Lung (tissue), 11 donors: ENCODE measurements at regions not wholly inside any gene's neighbourhood (a gene's known extent, or its start where the extent isn't known, plus 50 kb on each side); places are given as distances from the start of the nearest gene placed in this dataset.

Source experiments
- ATAC-seq: fragments of 200-7000 bp; cut with Tn5 transposase; one replicate; pipeline ENCODE4 v1.9.1; 2020; ENCODE audit warnings: moderate number of reproducible peaks; ENCODE audit not compliant: insufficient read depth, low FRiP score
- DNase-seq, 3 donors: peaks; one replicate each; pipeline ENCODE4 v3.0.0-alpha.2; 2013 to 2017
- H3K27ac ChIP-seq, 2 donors: one replicate each; pipeline ENCODE4 v1.5.1; 2013; ENCODE audit warnings: mild to moderate bottlenecking in 2 of 2, moderate library complexity in 2 of 2, control low read depth in 1 of 2, inconsistent platforms in 1 of 2, low read depth in 1 of 2, low read length in 1 of 2
- H3K27me3 ChIP-seq, 3 donors: one replicate each; pipeline ENCODE4 v1.5.1; 2013; ENCODE audit warnings: low read length in 2 of 3; ENCODE audit not compliant: control insufficient read depth in 3 of 3, insufficient read depth in 3 of 3
- H3K36me3 ChIP-seq, 4 donors: one replicate each; pipeline ENCODE4 v1.5.1; 2013; ENCODE audit warnings: low read length in 4 of 4, mild to moderate bottlenecking in 1 of 4, moderate library complexity in 1 of 4; ENCODE audit not compliant: control insufficient read depth in 4 of 4, insufficient read depth in 4 of 4
- H3K4me1 ChIP-seq, 5 donors: one replicate each; pipeline ENCODE4 v1.5.1; 2013; ENCODE audit warnings: low read length in 5 of 5, mild to moderate bottlenecking in 2 of 5, moderate library complexity in 1 of 5; ENCODE audit not compliant: control insufficient read depth in 5 of 5, insufficient read depth in 5 of 5
- H3K4me3 ChIP-seq: one replicate; pipeline ENCODE4 v1.5.1; 2013; ENCODE audit warnings: mild to moderate bottlenecking, control low read depth, moderate library complexity
- H3K9ac ChIP-seq, 2 donors: one replicate each; pipeline ENCODE4 v1.5.1; 2013; ENCODE audit warnings: low read length in 2 of 2, control low read depth in 1 of 2; ENCODE audit not compliant: insufficient read depth in 1 of 2
- H3K9me3 ChIP-seq, 4 donors: one replicate each; pipeline ENCODE4 v1.5.1; 2013; ENCODE audit warnings: low read length in 3 of 4, mild to moderate bottlenecking in 1 of 4, moderate library complexity in 1 of 4; ENCODE audit not compliant: control insufficient read depth in 4 of 4, insufficient read depth in 3 of 4
- WGBS, 2 donors: extraction: QIAGEN DNeasy Blood & Tissue Kit; methylation state at CpG; one replicate each; pipeline ENCODE4 v1.1.7; 2013; 5-methylcytosine and 5-hydroxymethylcytosine counted together
- TF ChIP-seq, protein P1 (sequence below): IDR thresholded peaks from 2 replicates; pipeline ENCODE4 v1.5.1; 2012; ENCODE audit warnings: mild to moderate bottlenecking; ENCODE audit errors: control extremely low read depth, extremely low read depth
- donor health status: control.
- donor health status: control.
- donor health status: Bipolar disorder and iron deficiency.
- donor health status: healthy.
- donor health status: DM: yes; HTN: yes; CAD: no.

- Histone ChIP-seq H3K36me3 (no peaks in the 10 kb centered on the region), H3K9me3 (no peaks in the 10 kb centered on the region), H3K4me1 (peaks cover 0 to 15% (median 5%) of the 10 kb centered on the region in 5 donors), H3K27me3 (no peaks in the 10 kb centered on the region), H3K9ac (no peak overlapping the region), H3K27ac (no peak overlapping the region), H3K4me3 (no peak overlapping the region)
- 98 to 99% methylated on average over 3 of the region's 3 CpGs for WGBS, 2 donors
- no peak for DNase-seq
- ATAC-seq = no peak
- TF ChIP-seq, protein P1, sequence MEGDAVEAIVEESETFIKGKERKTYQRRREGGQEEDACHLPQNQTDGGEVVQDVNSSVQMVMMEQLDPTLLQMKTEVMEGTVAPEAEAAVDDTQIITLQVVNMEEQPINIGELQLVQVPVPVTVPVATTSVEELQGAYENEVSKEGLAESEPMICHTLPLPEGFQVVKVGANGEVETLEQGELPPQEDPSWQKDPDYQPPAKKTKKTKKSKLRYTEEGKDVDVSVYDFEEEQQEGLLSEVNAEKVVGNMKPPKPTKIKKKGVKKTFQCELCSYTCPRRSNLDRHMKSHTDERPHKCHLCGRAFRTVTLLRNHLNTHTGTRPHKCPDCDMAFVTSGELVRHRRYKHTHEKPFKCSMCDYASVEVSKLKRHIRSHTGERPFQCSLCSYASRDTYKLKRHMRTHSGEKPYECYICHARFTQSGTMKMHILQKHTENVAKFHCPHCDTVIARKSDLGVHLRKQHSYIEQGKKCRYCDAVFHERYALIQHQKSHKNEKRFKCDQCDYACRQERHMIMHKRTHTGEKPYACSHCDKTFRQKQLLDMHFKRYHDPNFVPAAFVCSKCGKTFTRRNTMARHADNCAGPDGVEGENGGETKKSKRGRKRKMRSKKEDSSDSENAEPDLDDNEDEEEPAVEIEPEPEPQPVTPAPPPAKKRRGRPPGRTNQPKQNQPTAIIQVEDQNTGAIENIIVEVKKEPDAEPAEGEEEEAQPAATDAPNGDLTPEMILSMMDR = no peak
Measured at GRCh38 chr6:27840572-27840971, 71.6 kb downstream of the OR2B2 start.

DNA sequence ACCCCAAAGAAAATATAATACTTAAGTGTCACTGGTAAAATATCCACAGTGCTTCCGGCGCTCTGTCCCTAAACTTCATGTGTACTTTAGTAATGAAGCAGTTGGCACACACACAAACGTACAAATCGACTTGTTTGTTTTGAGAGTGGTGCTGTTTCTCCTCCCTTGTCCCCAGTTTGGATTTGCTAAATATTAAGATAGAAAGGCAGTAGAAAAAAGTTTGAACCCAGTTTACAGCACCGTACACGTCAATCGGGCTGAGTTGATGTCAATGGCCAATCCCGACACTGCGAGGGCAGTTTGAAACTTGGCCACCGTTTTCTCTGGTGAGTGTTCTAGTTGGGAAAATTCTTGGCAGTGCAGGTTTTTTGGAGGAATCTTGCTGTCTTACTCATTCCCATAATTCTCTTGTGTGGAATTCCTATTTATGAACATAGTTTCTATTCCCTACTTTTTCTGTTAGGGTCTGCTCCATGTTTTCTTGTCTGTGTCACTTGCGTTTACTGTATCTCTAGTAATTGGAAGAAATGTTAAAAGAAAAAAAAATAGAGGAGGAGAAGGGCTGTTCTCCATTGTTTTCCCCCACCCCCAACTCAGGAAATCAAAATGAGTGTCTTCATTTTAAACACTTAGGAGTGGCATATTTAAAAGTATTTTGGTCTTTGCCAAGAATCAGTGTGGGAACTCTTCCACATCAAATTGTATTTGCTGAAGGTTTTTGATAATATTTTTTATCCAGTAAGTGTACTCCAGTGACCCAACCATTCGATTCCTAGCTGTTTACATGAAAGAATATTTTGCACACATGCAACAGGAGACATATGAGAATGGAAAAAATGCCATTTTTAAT lies 72.3 kb downstream of the OR2B2 start:
- DNase-seq = peak; percentile 86 to 93 (median 93)
- no peaks in the 10 kb centered on the region for H3K27me3 ChIP-seq
- TF ChIP-seq, protein P1 = no peak
- H3K9ac ChIP-seq = peak overlapping the region; percentile 59 to 98
- no peaks in the 10 kb centered on the region for H3K9me3 ChIP-seq
- peaks cover 0 to 20% (median 10%) of the 10 kb centered on the region in 5 donors for H3K4me1 ChIP-seq
- H3K27ac ChIP-seq = no peak overlapping the region
- no peak overlapping the region for H3K4me3 ChIP-seq
- no peak for ATAC-seq
- 8 to 9% methylated on average over 12 of the region's 12 CpGs for WGBS, 2 donors
- no peaks in the 10 kb centered on the region for H3K36me3 ChIP-seq

GRCh38 chr6:27838945-27839625 lies 73.1 kb downstream of the OR2B2 start:
- ATAC-seq = no peak
- 1% methylated on average over 31 of the region's 31 CpGs for WGBS, 2 donors
- no peaks in the 10 kb centered on the region for H3K9me3 ChIP-seq
- no peaks in the 10 kb centered on the region for H3K36me3 ChIP-seq
- H3K27ac ChIP-seq = peak overlapping the region; percentile 98 to 100
- no peaks in the 10 kb centered on the region for H3K27me3 ChIP-seq
- peaks cover 0 to 22% (median 10%) of the 10 kb centered on the region in 5 donors for H3K4me1 ChIP-seq
- TF ChIP-seq, protein P1 = no peak
- peak; percentile 67 to 76 (median 71) for DNase-seq
- peak overlapping the region; percentile 25 for H3K4me3 ChIP-seq
- peak overlapping the region; percentile 59 to 98 for H3K9ac ChIP-seq
